GM18909 (cell line): ENCODE measurements at regions not wholly inside any gene's neighbourhood (a gene's known extent, or its start where the extent isn't known, plus 50 kb on each side); places are given as distances from the start of the nearest gene placed in this dataset.

Experiments
- ATAC-seq: cut with Tn5 transposase; IDR thresholded peaks from one replicate; pipeline ENCODE4 v1.9.1; 2021; ENCODE audit warnings: mild to moderate bottlenecking; ENCODE audit not compliant: unreplicated experiment, poor library complexity

- no peak for ATAC-seq
These were observed 943.8 kb downstream of the TYW1 start for GRCh38 chr7:67940400-67940799.

DNA sequence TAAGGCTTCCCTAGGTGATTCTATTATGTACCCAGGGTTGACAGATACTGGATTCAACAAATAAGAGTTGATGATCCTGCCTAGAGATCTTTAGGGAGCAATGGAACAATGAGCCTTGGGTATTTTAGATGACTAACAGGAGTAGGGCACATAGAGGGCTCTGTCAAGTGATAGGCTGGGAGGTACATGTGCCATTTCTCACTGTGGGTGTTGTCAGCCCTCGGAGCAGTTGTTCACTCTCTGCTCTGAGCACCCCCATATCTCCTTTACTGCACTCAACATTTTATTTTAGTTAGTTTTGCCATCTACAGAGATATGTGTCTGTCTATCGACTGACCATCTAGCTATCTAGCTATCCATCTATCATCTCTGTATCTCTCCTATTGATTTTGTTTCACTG is 950.6 kb downstream of the TYW1 start:
- ATAC-seq = no peak

DNA sequence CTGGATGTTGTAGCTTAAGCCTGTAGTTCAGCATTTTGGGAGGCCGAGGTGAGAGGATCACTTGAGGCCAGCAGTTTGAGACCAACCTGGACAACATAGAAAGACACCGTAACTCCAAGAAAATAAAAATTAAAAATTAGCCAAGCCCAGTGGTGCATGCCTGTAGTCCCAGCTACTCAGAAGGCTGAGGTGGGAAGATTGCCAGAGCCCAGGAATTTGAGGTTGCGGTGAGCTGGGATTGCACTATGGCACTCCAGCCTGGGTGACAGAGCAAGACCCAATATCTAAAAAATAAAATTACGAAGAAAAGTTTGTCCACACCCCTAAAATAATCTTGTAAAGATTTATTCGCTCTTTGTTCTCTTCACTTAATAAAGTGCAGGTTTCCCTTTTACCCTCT is 951.0 kb downstream of the TYW1 start:
- no peak for ATAC-seq

DNA sequence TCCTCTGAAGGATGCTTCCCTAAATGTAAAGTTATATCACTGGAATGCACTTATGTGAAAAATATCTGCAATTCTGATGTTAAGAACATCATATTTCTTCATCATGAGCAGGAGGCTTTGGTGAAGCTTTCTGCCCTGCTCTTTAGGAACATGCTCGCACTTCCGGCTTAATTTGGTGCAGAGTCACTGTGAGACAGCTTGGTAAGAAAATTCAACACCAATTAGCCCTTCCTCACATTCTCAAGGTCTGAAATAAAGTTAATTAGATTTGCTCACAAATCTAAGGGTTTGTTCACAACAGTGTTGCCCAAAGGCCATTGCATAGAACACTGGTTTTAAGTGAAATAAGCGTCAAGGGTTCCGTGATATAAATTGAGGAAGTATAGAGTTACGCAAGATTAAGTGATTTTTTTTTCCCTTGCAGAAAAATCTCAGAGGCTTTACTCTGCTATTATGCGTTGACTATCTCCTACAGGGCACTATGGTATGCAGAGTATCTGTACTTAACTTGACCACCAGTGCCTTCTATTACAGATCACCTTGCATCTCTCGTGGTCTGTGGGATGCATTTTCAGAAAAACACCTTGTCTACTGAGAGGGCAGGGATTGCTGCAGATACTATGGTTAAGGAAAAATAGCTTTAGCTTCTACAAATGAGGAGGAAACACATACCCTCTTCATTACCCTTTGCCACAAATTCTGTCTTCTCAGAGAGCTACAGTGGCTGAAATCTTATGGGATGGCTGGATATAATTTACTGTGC is 953.9 kb downstream of the TYW1 start:
- ATAC-seq = no peak

- ATAC-seq = no peak
These were observed 958.4 kb downstream of the TYW1 start for GRCh38 chr7:67955061-67955460.

DNA sequence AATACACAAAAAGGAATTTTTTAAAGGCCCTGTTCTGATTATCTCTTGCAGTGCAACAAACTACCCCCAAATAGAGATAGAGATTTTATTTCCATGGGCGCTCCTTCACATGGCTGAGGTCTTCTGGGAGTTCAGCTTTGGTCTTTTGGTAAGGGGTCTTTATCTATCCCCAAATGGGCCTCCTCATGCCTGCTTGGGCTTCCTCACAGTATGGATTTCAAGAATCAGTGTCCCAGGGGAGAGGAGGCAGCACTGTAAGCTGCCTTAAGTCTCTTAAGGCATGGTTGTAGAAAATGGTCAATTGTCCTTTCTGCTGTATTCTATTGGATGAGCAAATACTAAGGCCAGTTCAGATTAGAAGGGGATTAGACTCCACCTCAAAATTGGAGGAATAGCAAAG is 966.2 kb downstream of the TYW1 start:
- ATAC-seq = no peak

DNA sequence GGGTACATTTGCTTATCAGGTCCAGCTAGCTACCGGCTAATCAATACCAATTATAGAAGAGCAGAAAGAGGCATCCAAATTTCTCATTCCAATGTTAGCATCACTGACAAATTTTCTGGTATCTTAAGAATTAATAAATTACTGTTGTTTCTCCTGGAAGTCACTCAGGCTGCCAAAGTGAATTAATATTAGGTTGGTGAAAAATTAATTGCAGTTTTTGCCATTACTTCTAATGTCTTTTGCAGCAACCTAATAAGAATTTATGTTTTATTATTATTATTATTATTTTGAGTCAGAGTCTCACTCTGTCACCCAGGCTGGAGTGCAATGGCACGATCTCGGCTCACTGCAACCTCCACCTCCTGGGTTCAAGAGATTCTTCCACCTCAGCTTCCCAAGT is 979.9 kb downstream of the TYW1 start:
- ATAC-seq = no peak

DNA sequence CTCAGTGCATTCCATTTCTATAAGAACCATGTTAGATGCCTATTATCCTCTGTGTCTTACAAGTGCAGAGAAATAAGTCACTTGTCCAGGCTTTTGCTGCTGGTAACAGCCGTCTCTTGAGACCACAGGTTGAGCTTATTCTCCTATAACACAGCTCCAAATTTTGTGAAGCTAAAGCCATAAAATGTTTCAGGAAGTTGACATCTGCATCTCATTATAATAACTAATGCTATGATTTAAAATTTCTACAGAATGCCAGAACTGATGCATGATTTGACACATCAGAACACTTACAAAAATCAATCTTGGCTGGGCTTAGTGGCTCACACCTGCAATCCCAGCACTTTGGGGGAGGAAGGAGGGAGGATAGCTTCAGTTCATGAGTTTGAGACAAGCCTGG is 986.9 kb downstream of the TYW1 start:
- ATAC-seq = no peak

- ATAC-seq = no peak
These were observed 987.7 kb downstream of the TYW1 start for GRCh38 chr7:67984326-67984725.

GRCh38 chr7:67989142-67989541 is 992.5 kb downstream of the TYW1 start:
- ATAC-seq = no peak

DNA sequence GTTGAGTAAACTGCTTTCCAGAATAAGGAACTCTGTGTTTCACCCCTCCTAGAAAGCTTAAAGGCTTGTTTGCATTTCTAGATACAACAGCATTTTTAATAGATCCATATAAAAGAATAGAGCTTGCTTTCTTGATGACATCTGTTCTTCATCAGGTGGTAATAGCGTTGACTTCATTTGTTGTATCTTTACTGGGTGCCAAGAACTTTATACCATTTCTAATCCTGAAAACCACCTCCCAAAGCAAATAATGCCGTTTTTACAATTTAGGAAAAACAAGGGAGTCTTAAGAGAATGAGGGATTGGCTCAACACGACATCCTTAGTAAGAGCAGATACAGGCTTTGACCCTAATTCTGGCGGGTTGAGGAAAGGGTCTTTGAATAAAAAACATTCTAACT is 993.4 kb downstream of the TYW1 start:
- no peak for ATAC-seq

GRCh38 chr7:67990716-67991115 is 994.1 kb downstream of the TYW1 start:
- ATAC-seq = no peak

- no peak for ATAC-seq
These were observed 995.7 kb downstream of the TYW1 start for GRCh38 chr7:67992287-67992686.

- ATAC-seq = no peak
These were observed 1009.4 kb downstream of the TYW1 start for GRCh38 chr7:68005992-68006391.

- no peak for ATAC-seq
These were observed 1010.0 kb downstream of the TYW1 start for GRCh38 chr7:68006619-68007018.

DNA sequence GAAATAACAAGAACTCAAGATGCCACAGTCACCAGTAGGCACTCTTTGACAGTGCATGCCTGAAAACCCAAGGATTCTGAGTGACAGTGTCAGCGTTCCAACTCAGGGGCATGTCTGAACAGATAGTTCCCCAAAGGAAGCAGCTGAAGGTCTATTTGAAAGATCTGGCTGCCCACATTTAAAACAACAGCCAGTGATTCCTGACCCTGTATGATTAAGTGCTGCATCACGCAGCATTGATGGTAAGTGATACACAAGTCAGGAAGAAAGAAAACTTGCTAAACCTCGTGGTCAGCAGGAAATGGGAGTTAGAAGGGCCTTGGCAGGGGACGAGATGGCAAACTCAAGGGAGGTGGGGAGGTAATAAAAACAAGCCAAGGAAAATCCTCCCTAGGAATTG is 1013.1 kb downstream of the TYW1 start:
- ATAC-seq = no peak

DNA sequence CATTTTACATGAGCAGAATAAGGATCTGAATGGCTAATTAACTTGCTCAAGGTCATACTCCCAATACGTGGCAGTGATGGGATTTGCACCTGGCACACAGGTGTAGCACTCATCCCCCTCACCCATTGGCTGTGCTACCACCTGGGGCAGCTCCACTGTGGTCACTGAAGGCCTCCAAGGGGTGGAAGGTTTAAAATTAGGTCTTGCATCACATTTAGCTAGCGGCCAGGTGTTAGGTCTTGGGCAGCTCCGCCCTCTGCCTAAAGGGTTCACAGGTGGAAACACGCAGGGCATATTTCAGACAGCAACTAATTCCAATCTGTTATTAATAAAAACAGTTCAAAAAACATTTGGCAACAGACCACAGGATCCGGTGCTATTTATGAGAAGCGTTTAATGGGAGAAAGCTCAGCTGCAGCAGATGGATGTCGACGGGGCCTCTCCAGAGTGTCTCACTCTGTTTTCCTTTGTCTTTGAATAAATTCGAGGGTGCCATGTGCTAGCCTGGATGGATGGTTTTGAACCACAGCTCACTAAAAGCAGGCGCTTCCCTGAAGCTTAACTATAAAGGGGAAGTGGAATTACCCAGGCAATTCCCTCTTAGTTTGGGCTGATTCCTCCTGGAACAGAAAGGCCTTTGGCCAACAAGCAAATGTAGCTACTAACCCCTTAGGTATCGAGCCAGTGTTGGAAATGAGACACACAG is 1017.6 kb downstream of the TYW1 start:
- ATAC-seq = no peak

GRCh38 chr7:68015122-68015977 is 1018.7 kb downstream of the TYW1 start:
- no peak for ATAC-seq

GRCh38 chr7:68015978-68016532 is 1019.4 kb downstream of the TYW1 start:
- no peak for ATAC-seq

DNA sequence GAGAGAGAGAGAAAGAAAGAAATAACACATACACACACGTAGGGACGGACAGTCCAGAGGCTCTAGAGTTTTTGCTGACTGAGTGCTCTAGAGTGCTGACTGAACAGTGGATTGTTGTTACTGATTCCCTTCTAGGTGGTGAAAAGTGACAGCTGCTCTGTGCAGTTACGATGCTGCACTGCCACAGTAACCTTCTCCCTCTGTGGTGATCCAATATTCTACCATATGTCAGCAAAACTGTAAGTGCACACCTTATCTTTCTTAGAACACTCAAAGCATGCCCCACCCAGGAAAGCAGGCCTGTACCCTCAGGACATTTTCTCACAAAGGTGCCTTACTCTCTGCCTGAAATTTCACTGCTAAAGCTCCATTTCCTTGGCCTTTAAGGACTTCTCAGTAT is 1023.5 kb downstream of the TYW1 start:
- ATAC-seq = no peak

- ATAC-seq = no peak
These were observed 1028.7 kb downstream of the TYW1 start for GRCh38 chr7:68025369-68025768.
